DLD1 (cell line): ENCODE measurements at regions not wholly inside any gene's neighbourhood (a gene's known extent, or its start where the extent isn't known, plus 50 kb on each side); places are given as distances from the start of the nearest gene placed in this dataset.

Experiments
- in situ Hi-C: cut with HindIII; loops from 2 replicates; pipeline ENCODE4 v1.10.0; 2017; ENCODE audit warnings: low sequenced_read_pairs

DNA sequence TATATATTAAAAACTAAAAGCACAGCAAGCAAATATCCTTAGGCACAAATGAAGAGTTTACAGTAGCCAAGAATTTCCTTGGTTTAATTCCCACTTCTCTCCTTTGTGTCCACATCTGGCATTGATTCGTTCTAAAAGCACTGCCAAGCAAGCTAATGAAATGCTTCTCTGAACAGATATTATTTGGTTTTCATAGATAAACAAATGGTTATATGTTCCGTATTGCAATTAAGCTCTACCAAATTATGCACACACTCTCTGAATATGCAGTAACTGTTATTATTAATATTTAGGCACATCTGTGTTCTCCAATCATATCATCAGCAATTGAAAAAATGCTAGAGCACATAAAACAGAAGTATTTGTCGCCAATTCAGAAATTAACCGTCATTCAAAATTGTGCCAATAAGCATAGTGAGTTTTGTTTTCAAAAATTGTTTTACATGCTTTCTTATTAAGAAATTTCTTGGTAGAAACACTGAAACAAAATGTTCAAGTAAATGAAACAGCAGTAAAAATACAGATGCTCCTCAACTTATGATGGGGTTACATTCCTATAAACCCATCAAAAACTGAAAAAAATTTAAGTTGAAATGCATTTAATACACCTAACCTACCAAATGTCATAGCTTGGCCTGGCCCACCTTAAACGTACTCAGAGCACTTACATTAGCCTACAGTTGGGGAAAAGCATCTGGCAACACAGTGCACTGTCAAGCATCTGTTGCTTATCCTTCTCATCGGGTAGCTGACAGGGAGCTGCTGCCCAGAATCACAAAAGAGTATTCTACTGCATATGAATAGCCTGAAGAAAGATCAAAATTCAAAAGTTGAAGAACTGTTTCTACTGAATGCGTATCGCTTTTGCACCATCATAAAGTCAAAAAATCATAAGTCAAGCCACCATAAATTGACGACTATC is 2134.7 kb downstream of the PCDH9 start:
- in situ Hi-C loops = no loop called here

DNA sequence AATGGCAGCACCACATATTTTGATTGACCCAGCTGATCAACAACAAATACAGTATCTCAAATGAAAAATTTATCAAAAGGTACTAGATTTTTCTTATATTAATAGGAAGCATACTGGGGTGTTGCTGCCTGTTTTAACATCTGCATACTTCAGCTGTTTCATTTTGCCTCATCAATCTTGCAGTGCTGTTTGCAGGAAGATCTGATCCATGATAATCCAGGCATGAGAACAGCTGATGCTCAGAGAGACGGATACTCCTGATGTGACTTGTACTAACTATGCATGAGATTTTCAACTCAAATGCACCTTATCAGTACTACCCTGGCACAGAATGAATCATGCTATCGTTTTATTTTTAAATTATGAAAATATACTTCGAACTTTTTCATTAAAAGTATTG is 2136.8 kb downstream of the PCDH9 start:
- in situ Hi-C loops = no loop called here

DNA sequence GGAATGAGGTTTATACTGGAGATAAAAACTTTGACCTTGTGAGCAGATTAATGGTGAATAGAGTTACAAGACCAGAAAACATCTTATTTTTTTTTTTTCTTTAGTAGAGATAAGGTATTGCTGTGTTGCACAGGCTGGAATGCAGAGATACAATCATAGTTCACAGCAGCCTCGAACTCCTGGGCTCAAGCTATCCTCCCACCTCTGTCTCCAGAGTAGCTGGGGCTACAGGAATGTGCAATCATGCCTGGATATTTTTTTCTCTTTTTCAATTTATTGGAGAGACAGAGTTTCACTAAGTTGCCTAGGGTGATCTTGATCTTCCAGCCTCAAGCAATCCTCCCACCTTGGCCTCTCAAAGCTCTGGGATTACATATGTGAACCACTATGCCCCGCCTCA is 2139.1 kb downstream of the PCDH9 start:
- in situ Hi-C loops = no loop called here

DNA sequence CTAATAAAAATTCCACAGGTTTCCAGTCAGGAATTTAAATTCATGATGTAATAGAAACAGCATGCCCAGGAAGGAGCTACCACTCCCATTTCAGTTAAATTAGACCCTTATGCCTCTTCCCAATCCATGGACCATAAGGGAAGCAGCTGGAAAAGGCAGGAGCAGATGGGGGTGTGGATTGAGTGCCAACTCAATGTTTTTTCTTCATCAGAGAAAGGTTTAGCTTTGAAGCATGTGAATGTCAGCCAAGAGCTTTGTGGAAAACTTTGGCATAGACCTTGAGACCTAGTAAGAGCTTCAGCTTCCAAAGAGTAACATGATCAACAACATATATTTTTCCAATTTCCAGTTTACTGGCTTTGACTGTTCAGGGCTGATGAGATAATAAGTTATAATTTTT is 2139.9 kb downstream of the PCDH9 start:
- in situ Hi-C loops = no loop called here

DNA sequence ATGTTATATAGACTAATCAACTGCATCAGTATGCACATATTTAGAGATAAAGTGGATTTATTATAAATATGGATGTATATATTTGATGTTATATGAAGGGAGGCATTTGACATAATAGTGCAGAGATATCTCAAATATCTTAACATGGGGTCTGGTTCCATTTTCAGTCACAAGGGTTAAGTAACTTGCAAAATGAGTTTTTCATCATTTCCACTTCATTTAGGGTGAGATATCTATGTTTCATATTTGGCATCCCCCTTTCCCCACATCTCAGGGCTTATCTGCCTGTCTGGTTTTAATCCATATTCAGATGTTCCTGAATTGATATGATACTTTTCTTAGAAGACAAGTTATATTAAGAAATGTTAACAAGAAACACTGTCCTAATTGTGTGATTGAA is 2141.2 kb downstream of the PCDH9 start:
- in situ Hi-C loops = no loop called here

DNA sequence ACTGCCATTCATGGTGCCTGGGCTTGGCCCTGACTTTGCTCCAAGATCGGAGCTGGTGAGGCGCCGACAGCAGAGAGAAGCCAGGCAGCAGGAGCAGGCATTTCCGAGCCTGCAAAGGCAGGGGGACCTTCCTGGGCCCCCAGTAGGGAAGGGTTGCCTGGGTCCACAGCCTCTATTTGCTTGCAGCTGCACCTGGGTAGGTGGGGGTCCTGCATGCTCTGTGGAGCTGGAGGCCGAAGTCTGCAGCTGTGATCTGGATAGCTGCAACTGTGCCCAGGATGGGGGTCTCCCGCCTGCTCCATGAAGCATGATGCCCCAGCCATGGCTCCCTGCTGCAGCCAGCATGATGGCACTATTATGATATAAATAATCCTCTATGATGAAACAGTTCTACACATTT is 2144.2 kb downstream of the PCDH9 start:
- in situ Hi-C loops = no loop called here

DNA sequence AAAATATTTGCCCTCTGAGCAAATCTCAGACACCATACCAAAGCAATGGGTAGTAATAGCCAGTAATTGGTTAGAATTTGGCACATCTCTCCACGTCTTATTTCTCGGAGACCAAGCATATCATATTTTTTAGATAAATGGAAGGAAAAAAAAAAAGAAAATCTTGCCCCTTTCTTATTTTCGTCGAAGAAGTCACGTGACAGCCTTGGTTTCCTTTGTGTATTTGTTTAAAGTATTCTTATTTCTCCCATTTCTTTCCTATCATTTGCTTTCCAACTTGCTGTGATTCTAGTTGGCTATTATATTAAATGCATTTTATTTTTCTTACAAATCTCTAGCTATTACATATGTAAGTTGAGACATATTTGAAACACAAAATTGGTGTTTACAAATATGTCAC is 2155.9 kb downstream of the PCDH9 start:
- in situ Hi-C loops = no loop called here

DNA sequence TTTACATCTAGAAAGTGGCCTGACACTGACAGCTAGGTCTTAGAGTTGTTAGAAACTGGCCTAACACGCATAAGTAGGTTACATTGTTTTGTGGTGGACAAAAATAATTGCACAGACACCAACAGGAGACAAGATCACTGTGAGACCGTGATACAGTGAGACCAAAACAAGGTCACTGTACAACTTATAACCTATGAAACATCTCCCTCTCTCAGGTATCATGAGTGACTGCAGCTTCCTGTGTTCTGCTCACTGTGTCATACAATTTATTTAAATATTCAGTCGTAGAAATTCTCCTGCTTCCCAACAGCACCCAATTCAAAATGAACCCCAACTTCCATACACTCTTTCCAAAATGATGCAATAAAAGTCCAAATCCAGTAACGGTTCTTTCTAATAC is 2165.2 kb downstream of the PCDH9 start:
- in situ Hi-C loops = no loop called here

DNA sequence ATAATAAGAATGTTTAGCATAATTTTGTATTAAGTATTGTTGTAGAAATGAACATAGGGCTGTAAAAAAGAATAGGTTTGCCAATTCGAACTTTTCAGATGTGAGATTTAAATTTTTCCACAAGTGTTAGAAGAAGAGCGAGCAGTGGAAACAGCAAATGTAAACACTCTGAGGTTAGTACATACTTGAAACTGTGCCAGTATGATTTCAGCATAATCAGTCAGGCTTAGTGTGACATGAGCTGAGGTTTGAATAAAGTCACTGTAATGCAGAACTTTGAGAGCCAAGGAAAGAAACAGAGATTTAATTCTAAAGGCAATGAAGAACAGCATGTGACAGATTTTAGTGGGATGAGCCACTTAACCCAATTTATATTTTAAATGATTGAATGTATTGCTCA is 2166.4 kb downstream of the PCDH9 start:
- in situ Hi-C loops = no loop called here

DNA sequence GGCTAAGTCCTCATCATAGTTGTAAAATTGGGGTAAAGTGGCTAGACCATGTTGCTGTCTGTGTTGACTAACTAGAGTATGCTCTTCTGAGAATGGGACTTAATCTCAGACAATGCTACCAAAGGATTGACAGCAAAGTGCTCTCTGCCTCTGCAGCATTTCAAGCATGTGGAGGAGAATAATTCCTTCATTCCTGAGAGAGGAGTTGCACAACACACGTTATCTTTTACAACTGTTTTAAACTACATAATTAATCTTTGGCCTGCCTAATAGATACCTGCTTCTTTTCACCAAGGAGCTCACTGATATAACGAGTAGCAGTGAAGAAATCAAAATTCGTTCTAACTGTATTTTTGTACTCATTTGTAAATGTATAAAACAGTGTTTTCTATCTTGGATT is 2172.2 kb downstream of the PCDH9 start:
- in situ Hi-C loops = no loop called here

DNA sequence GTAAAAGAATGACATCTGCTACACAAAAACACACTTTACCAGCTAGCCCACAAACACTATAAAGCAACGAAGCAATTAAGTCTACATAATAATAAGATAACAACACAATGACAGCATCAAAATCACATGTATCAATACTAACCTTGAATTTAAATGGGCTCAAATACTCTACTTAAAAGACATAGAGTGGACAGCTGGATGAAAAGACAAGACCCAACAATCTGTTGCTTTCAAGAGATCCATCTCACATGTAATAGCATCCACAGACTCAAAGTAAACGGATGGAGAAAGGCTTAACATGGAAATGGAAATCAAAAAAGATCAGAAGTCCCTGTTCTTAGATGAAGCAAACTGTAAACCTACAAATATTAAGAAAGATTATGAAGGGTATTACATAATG is 2175.9 kb downstream of the PCDH9 start:
- in situ Hi-C loops = no loop called here

DNA sequence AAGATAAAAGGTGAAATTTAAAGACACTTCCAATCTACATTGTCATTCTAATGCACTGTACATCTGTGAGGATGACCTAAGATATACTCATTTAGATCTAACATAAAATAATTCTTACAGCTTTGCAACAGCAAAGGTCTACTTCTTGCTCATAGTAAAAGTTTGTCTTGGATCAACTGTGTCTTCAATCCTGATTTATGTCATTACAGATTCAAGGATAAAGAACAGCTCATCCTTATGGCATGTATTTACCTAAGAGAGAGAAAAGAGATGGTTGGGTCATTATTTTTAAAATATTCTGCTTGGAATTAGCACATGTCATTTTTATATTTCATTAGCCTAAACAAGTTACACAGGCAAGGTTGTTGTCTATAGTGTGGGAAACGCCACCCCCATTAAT is 2193.1 kb downstream of the PCDH9 start:
- in situ Hi-C loops = no loop called here

DNA sequence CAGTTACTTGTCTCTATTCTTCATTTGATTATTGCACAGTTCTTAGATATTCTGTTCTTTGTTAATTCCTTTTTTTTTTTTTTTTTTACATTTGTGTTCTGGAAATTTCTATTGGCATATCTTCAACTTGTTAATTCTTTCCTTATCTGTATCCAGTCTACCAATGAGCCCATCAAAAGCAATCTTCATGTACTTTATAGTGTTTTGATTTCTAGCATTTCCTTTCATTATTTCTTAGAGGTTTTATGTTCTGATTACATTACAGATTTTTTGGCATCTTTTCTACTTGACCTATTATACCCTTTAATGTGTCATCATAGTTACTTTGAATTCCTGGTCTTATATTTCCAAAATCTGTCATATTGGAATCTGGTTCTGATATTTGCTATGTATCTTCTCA is 2194.8 kb downstream of the PCDH9 start:
- in situ Hi-C loops = no loop called here

DNA sequence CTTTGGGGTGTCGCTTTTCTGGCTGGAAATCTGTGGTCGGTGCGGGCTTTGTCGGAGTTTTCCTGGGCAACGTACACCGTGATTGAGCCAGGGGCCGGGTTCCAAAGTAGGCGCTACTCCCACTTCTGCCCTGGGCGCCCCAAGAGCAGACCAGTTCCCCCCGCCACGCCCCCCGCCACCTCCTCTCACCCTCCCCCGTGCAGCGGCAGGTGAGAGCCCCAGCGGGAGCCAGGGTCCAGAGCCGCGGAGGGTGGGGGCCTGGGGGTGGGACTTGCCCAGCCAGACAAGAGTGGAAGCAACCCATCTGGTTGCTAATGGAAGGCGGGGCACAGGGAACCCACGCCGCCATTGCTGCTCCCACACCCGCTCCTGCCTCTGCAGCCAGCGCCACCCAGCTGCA is 2195.9 kb downstream of the PCDH9 start:
- in situ Hi-C loops = no loop called here

DNA sequence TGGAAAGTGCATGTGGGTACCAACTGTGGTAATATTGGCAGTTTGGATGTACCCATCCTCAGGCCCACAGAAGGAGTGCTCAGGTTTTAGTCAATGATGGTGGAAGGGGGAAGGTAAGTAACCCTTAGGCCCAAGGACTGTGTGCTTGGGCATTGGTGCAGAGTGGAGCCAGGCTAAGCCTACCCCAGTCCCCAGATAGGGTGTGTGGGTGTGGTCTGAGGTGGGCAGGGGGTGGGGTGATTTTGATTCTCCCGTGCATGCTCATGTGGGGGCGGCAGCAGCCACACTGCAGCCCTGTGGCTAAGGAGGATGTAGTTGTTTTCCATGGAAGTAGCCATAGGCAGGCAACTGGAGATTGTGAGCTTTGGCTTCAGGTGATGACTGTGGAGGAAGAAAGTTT is 2197.3 kb downstream of the PCDH9 start:
- in situ Hi-C loops = no loop called here

DNA sequence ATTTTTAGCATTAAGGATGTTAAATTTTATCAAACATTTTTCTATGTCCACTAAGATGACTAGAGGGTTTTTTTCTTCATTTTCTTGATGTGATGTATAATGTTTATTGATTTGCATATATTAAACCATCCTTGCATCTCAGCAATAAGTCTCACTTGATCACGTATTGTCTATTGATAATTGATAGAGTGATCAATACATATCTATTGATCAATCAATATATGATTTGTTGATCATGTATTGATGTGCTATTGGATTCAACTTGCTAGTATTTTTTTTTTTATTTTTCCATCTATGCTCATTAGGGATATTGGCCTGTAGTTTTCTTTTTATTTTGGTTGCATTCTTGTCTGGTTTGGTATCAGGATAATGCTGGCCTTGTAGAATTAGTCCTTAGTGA is 2202.0 kb downstream of the PCDH9 start:
- in situ Hi-C loops = no loop called here

DNA sequence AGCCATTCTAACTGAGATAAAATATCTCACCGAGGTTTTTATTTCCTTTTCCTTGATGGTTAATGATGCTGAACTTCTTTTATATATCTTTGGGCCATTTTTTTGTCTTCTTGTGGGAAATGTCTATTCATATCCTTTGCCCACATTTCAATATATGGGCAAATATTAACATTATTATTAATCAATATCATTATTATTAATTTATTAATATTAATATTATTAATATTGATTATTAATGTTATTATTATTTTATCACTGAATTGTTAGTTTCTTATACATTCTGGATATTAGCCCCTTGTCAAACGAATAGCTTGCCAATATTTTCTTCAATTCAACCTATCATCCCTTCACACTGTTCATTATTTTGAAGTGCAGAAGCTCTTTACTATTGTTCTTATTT is 2203.6 kb downstream of the PCDH9 start:
- in situ Hi-C loops = no loop called here

DNA sequence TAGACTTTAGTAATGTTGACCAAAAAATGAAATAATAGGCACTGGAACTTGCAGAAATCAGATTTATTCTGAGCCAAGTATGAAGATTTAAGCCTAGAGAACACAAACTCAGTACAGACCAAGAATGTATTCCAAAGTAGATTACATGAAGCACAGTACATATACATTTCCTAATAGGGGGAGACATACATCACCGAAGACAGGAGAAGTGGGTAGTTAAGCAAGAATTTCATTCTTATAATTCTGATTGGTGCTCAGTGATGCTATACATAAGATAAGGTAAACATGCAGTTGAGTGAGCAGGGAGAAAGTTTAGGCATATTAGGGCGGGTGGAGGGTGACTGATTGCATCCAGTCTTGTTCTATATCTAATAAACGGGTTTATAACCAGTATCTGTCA is 2218.8 kb downstream of the PCDH9 start:
- in situ Hi-C loops = no loop called here

DNA sequence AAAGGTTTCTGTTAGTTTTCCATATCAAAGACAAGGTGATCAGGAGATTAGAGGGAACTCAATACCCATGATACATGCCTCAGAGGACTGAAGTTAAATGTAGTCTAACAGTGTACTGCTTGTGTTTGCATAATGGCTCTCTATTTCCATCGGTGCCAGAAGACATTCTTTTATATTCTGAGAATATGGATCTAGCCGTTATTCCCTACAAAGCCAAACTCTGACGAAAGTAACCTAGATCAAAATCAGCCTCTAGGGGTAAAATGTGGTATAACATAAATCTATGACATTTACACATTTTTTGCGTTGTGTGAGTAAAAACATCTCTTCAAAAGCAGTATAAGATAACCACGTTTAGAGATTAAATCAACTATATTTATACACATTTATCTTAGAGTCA is 2232.7 kb downstream of the PCDH9 start:
- in situ Hi-C loops = no loop called here

DNA sequence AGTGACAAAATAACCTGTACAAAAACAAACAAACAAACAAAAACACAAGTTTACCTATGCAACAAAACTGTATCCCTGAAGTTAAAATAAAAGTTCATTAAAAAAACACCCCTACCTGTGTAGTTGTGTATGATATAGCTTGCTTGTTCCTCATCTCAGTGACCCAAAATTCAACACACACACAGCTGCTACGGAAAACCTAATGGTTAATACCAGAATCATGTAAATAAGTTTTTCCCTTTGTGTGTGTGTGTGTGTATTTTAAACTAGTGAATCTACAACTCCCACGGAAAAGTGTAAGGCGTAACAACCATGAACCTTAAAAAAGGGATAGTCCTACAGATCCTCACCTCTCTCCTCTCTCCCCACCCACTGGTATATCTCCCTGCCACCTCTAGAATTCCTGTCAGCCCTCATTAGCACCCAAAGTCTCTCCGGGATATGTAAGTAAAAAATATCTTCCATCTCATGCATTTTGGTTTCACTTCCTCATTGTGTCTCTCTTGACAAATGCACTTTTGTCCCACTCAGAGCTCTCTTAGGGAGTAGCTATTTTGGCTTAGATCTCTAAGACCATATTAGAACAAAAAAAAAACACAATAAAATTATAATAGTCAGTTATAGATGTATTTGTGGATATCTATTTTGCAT is 2236.5 kb downstream of the PCDH9 start:
- in situ Hi-C loops = no loop called here

DNA sequence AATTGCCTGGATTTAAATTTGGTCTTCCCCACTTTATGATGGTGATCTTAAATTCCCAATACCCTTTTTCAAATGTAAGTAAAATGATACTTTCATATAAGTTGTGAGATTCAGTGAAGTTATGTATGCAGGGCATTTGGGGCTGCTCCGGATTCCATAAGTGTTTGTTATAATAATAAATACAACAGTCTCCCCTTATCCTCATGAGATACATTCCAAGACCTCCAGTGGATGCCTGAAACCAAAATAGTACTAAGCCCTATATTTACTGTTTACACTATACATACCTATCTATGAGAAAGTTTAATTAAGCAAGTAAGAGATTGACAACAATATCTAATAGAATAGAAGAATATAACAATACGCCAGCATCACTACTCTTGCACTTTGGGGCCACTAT is 2237.8 kb downstream of the PCDH9 start:
- in situ Hi-C loops = no loop called here

DNA sequence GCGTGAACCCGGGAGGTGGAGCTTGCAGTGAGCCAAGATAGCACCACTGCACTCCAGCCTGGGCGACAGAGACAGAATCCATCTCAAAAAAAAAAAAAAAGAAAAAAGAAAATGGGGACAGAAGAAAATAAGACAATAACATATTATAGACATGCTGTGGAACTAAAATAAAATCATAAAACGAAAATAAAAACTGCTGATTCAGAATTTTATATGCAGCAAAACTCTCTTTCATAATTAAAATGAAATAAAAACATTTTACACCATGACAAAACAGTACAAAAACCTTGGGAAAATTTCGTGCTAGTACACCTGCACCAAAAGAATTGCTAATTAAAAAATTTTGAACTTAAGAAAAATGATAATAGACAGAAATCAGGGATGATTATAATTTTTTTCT is 2245.1 kb downstream of the PCDH9 start:
- in situ Hi-C loops = no loop called here

DNA sequence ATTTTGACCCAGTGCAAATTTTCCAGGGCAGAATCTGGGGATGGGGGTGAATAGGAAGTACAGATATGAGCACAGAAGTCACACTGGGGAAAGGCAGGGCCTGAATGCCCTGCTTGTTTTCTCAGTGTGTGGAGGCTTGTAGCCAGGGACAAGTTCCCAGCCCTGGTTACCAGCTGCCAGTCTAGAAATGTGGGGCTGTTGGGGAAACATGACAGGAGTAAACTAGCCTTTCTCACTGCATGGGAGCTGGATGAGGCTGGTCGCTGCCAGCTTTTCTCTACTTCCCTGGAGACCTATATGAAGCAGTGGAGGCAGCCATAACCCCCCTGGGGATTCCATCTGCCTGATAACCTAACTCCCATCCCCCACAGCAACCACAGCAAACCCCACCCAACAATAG is 2267.7 kb downstream of the PCDH9 start:
- in situ Hi-C loops = no loop called here
